ENCODE measurements at regions not wholly inside any gene's neighbourhood (a gene's known extent, or its start where the extent isn't known, plus 50 kb on each side); places are given as distances from the start of the nearest gene placed in this dataset.

DNA sequence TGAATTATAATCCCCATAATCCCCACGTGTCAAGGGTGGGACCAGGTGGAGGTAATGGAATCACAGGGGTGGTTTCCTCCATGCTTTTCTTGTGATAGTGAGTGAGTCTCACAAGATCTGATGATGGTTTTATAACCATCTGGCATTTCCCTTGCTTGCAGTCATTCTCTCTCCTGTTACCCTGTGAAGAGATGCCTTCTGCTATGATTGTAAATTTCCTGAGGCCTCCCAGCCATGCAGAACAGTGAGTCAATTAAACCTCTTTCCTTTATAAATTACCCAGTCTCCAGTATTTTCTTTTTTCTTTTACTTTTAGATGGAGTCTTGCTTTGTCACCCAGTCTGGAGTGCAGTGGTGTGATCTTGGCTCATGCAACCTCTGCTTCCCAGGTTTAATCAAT is 182.7 kb upstream of the SEMA6A start:
- TF ChIP-seq, protein P1, sequence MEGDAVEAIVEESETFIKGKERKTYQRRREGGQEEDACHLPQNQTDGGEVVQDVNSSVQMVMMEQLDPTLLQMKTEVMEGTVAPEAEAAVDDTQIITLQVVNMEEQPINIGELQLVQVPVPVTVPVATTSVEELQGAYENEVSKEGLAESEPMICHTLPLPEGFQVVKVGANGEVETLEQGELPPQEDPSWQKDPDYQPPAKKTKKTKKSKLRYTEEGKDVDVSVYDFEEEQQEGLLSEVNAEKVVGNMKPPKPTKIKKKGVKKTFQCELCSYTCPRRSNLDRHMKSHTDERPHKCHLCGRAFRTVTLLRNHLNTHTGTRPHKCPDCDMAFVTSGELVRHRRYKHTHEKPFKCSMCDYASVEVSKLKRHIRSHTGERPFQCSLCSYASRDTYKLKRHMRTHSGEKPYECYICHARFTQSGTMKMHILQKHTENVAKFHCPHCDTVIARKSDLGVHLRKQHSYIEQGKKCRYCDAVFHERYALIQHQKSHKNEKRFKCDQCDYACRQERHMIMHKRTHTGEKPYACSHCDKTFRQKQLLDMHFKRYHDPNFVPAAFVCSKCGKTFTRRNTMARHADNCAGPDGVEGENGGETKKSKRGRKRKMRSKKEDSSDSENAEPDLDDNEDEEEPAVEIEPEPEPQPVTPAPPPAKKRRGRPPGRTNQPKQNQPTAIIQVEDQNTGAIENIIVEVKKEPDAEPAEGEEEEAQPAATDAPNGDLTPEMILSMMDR (IDR thresholded peaks at IDR 0.05), result no peak
- TF ChIP-seq, protein P2, sequence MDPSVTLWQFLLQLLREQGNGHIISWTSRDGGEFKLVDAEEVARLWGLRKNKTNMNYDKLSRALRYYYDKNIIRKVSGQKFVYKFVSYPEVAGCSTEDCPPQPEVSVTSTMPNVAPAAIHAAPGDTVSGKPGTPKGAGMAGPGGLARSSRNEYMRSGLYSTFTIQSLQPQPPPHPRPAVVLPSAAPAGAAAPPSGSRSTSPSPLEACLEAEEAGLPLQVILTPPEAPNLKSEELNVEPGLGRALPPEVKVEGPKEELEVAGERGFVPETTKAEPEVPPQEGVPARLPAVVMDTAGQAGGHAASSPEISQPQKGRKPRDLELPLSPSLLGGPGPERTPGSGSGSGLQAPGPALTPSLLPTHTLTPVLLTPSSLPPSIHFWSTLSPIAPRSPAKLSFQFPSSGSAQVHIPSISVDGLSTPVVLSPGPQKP (IDR thresholded peaks at IDR 0.05; ENCODE audit: low read depth, low read length), result no peak
- TF ChIP-seq JUNB (IDR thresholded peaks at IDR 0.05), result no peak
- no peak for TF ChIP-seq POLR2A (IDR thresholded peaks at IDR 0.05; ENCODE audit: low read length)
